Hepatocyte (in vitro differentiated cells): ENCODE measurements at regions not wholly inside any gene's neighbourhood (a gene's known extent, or its start where the extent isn't known, plus 50 kb on each side); places are given as distances from the start of the nearest gene placed in this dataset.

ENCODE experiments used
- DNase-seq: peaks from one replicate; pipeline ENCODE4 v3.0.0-alpha.2; 2016; ENCODE audit warnings: low spot score
- H2AFZ ChIP-seq: fragments of 200-600 bp; sonication (generic); 2 replicates; pipeline ENCODE4 v1.6.0; 2016; ENCODE audit warnings: antibody characterized with exemption, mild to moderate bottlenecking
- H3K27ac ChIP-seq: fragments of 200-600 bp; sonication (generic); 2 replicates; pipeline ENCODE4 v1.5.1; 2016; ENCODE audit warnings: mild to moderate bottlenecking
- H3K27me3 ChIP-seq: fragments of 200-600 bp; sonication (generic); 2 replicates; pipeline ENCODE4 v1.6.1; 2016
- H3K36me3 ChIP-seq: fragments of 200-600 bp; sonication (generic); replicated peaks from 2 replicates; pipeline ENCODE4 v1.5.1; 2016; ENCODE audit warnings: low read depth; ENCODE audit not compliant: insufficient read depth
- H3K4me1 ChIP-seq: fragments of 200-600 bp; sonication (generic); 2 replicates; pipeline ENCODE4 v1.5.1; 2016; ENCODE audit warnings: mild to moderate bottlenecking, moderate library complexity; ENCODE audit not compliant: insufficient read depth
- H3K4me2 ChIP-seq: fragments of 200-600 bp; sonication (generic); 2 replicates; pipeline ENCODE4 v1.6.0; 2016
- H3K4me3 ChIP-seq: fragments of 200-600 bp; sonication (generic); 2 replicates; pipeline ENCODE4 v1.5.1; 2016; ENCODE audit warnings: mild to moderate bottlenecking
- H3K79me2 ChIP-seq: fragments of 200-600 bp; sonication (generic); 2 replicates; pipeline ENCODE4 v1.6.0; 2017; ENCODE audit warnings: mild to moderate bottlenecking
- H3K9me2 ChIP-seq: fragments of 200-600 bp; sonication (generic); replicated peaks from 2 replicates; pipeline ENCODE4 v1.6.0; 2017; ENCODE audit warnings: mild to moderate bottlenecking; ENCODE audit not compliant: insufficient read depth
- H3K9me3 ChIP-seq: fragments of 200-600 bp; sonication (generic); 2 replicates; pipeline ENCODE4 v1.5.1; 2016; ENCODE audit warnings: low read depth, mild to moderate bottlenecking
- H4K20me1 ChIP-seq: fragments of 200-600 bp; sonication (generic); 2 replicates; pipeline ENCODE4 v1.6.0; 2016; ENCODE audit warnings: mild to moderate bottlenecking; ENCODE audit not compliant: insufficient read depth, poor library complexity, severe bottlenecking
- EZH2 ChIP-seq: fragments of 200-600 bp; sonication (generic); IDR thresholded peaks from 2 replicates; pipeline ENCODE4 v1.6.1; 2016; ENCODE audit warnings: antibody characterized with exemption, mild to moderate bottlenecking, borderline replicate concordance
- EZH2phosphoT487 ChIP-seq: fragments of 200-600 bp; sonication (generic); IDR thresholded peaks from one replicate; pipeline ENCODE4 v1.6.1; 2018; ENCODE audit warnings: antibody characterized with exemption, mild to moderate bottlenecking, low read depth, moderate library complexity; ENCODE audit not compliant: unreplicated experiment, severe bottlenecking
- WGBS: methylation state at CpG from one replicate; pipeline ENCODE4 v1.1.6; 2016; ENCODE audit warnings: low lambda C conversion rate; ENCODE audit errors: missing lambda C conversion rate; 5-methylcytosine and 5-hydroxymethylcytosine counted together
- TF ChIP-seq, protein P1 (sequence below): fragments of 200-600 bp; sonication (generic); IDR thresholded peaks from 2 replicates; pipeline ENCODE4 v1.5.1; 2016; ENCODE audit warnings: antibody characterized with exemption, mild to moderate bottlenecking; ENCODE audit not compliant: poor library complexity

DNA sequence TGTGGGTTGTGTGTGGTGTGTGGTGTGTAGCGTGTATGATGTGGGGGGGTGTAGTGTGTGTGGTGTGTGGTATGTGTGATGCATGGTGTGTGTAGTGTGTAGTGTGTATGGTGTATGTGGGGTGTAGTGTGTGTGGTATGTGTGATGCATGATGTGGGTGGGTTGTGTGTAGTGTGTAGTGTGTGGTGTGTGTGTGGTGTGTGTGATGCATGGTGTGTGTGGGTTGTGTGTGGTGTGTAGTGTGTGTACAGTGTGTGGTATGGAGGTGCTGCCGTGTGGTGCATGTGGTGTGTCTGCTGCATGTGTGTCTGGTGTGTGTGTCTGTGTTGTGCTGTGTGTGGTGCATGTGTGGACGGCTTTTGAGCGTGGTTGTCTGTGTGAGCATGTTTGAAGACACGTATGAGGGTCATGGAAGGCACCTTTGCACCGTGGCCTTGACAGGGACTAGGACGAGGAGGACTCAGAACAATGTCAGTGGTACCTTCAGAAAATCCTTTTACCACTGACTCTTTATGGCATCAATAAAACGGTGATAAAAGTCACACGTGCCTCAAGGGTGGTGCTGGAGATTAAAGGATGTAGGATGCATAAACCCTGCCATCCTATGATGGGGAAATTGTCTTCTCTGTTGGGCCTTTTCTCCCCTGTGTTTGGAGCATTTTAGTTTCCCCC is 328.7 kb upstream of the B3GAT1 start:
- H3K36me3 ChIP-seq = no peaks in the 10 kb centered on the region
- no peak overlapping the region for H2AFZ ChIP-seq
- TF ChIP-seq EZH2 = no peak
- no peak overlapping the region for H3K4me3 ChIP-seq
- no peaks in the 10 kb centered on the region for H3K9me3 ChIP-seq
- peak overlapping the region; percentile 5 for H3K27ac ChIP-seq
- no peak overlapping the region for H3K4me2 ChIP-seq
- peaks cover 35% of the 10 kb centered on the region for H3K4me1 ChIP-seq
- no peaks in the 10 kb centered on the region for H4K20me1 ChIP-seq
- no peaks in the 10 kb centered on the region for H3K27me3 ChIP-seq
- 69% methylated on average over 9 of the region's 9 CpGs for WGBS
- no peak for DNase-seq
- H3K9me2 ChIP-seq = no peaks in the 10 kb centered on the region
- H3K79me2 ChIP-seq = no peaks in the 10 kb centered on the region

DNA sequence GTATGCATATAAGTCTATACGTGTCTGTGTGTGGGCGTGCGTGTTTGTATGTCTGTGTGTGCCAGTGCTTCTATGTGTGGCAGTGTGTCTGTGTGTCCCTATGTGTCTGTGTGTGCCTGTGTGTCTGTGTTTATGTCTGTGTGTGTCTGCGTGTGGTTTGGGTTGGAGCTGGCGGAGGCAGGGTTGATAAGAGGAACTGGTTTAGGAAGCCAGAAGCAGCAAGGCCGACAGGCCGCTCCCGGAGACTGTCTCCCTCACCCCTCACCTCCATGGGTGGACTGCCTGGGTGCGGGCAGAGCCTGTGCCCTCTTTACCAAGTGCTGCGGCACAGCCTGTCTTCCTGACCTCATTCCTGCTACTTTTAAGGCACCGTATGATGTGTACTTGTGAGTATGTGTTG is 327.1 kb upstream of the B3GAT1 start:
- Histone ChIP-seq H2AFZ (no peak overlapping the region), H4K20me1 (no peaks in the 10 kb centered on the region), H3K4me1 (peaks cover 35% of the 10 kb centered on the region)

DNA sequence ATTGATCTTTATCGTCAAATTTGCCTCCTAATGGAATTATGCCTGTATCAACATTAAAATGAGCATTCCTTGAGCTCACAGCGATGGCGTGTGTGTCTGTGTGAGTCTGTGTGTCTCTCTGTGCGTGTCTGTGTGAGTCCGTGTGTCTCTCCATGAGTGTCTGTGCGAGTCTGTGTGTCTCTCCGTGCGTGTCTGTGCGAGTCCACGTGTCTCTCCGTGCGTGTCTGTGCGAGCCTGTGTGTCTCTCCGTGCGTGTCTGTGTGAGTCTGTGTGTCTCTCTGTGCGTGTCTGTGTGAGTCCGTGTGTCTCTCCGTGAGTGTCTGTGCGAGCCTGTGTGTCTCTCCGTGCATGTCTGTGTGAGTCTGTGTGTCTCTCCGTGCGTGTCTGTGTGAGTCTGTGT is 326.5 kb upstream of the B3GAT1 start:
- TF ChIP-seq, protein P1, sequence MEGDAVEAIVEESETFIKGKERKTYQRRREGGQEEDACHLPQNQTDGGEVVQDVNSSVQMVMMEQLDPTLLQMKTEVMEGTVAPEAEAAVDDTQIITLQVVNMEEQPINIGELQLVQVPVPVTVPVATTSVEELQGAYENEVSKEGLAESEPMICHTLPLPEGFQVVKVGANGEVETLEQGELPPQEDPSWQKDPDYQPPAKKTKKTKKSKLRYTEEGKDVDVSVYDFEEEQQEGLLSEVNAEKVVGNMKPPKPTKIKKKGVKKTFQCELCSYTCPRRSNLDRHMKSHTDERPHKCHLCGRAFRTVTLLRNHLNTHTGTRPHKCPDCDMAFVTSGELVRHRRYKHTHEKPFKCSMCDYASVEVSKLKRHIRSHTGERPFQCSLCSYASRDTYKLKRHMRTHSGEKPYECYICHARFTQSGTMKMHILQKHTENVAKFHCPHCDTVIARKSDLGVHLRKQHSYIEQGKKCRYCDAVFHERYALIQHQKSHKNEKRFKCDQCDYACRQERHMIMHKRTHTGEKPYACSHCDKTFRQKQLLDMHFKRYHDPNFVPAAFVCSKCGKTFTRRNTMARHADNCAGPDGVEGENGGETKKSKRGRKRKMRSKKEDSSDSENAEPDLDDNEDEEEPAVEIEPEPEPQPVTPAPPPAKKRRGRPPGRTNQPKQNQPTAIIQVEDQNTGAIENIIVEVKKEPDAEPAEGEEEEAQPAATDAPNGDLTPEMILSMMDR = no peak
- no peak for TF ChIP-seq EZH2
- TF ChIP-seq EZH2phosphoT487 = no peak
- no peak overlapping the region for H3K4me2 ChIP-seq
- H3K27me3 ChIP-seq = no peaks in the 10 kb centered on the region
- no peak for DNase-seq
- no peak overlapping the region for H3K27ac ChIP-seq
- H3K4me1 ChIP-seq = peaks cover 33% of the 10 kb centered on the region
- no peaks in the 10 kb centered on the region for H4K20me1 ChIP-seq
- no peak overlapping the region for H3K4me3 ChIP-seq
- H3K36me3 ChIP-seq = no peaks in the 10 kb centered on the region
- no peaks in the 10 kb centered on the region for H3K9me2 ChIP-seq
- H3K9me3 ChIP-seq = no peaks in the 10 kb centered on the region
- no peak overlapping the region for H2AFZ ChIP-seq
- H3K79me2 ChIP-seq = no peaks in the 10 kb centered on the region
- 94% methylated on average over 22 of the region's 22 CpGs for WGBS

More for the DNA sequence above, 327.1 kb upstream of the B3GAT1 start:
- WGBS = 83% methylated on average over 11 of the region's 11 CpGs
- no peak overlapping the region for H3K4me3 ChIP-seq
- H3K9me2 ChIP-seq = no peaks in the 10 kb centered on the region
- no peaks in the 10 kb centered on the region for H3K9me3 ChIP-seq
- no peak for DNase-seq
- no peak overlapping the region for H3K4me2 ChIP-seq
- H3K79me2 ChIP-seq = no peaks in the 10 kb centered on the region
- H3K36me3 ChIP-seq = no peaks in the 10 kb centered on the region
- no peak overlapping the region for H3K27ac ChIP-seq
- no peaks in the 10 kb centered on the region for H3K27me3 ChIP-seq
- TF ChIP-seq EZH2 = no peak
- TF ChIP-seq, protein P1 = no peak
- no peak for TF ChIP-seq EZH2phosphoT487

DNA sequence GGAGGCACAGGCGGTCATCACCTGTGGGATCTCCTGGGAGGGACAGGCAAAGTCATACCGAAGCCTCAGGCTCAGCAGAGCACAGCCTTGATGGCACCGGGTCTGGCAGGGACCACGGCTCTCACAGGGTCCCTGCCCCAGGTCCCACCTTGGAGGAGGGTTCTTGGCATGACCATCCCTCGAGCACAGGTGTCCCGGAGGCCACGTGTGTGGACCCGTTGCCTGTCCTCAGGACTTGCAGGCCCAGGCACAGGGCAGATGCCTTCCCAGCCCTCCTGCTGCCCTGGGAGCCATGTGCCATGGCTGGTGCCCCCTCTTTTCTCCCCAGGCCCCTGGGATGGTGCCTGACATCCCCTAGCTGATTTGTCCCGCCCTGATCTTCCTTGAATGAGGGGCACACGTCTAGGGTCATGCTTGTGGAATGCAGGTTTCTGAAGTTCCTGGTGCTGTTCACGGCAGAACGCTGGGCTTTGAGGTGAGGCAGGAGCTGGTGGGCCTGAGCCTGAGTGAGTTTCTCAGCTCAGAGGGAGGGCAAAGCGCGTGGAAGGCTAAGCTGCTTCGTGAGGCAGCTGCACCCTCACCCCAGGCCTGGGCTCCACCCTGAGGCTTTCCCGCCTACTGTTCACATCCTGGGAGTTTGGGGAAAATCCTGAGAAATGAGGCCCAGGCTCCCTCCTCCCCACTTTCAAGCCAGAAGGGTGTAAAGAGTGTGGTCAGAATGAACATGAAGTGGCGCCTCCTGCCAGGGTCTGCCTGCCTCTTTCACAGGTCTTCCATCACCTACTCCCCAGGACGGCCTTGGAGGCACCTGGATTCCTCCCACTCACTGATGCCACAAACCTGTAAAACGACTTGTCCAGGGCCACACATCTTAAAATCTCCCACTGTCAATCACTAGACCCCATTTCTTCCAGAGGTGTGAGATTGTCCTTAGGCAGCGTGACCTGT is 325.8 kb upstream of the B3GAT1 start:
- Histone ChIP-seq H3K79me2 (no peaks in the 10 kb centered on the region), H3K4me2 (no peak overlapping the region), H3K27ac (no peak overlapping the region), H3K36me3 (no peaks in the 10 kb centered on the region), H3K4me1 (peaks cover 31% of the 10 kb centered on the region), H2AFZ (no peak overlapping the region), H3K4me3 (no peak overlapping the region), H3K27me3 (no peaks in the 10 kb centered on the region), H4K20me1 (no peaks in the 10 kb centered on the region), H3K9me3 (no peaks in the 10 kb centered on the region), H3K9me2 (no peaks in the 10 kb centered on the region)
- no peak for DNase-seq
- WGBS = 85% methylated on average over 19 of the region's 20 CpGs
- TF ChIP-seq EZH2phosphoT487 (no peak), EZH2 (no peak)
- TF ChIP-seq, protein P1 = no peak
